ENCODE measurements at regions not wholly inside any gene's neighbourhood (a gene's known extent, or its start where the extent isn't known, plus 50 kb on each side); places are given as distances from the start of the nearest gene placed in this dataset.

GRCh38 chr4:86493460-86493859 is 100.7 kb upstream of the PTPN13 start:
- Histone ChIP-seq H3K36me3 (no peaks in the 10 kb centered on the region), H3K27me3 (no peaks in the 10 kb centered on the region), H3K9me3 (no peaks in the 10 kb centered on the region), H3K27ac (no peak overlapping the region), H3K4me1 (ENCODE audit: control insufficient read depth in 1 of 2, insufficient read depth in 1 of 2, low read depth in 1 of 2, low read length in 1 of 2) (peaks cover 6 to 8% of the 10 kb centered on the region in 2 experiments), H3K4me3 (ENCODE audit: low read depth in 1 of 2, low read length in 1 of 2) (no peak overlapping the region)
- TF ChIP-seq CTCF (IDR thresholded peaks at IDR 0.05) = no peak

- TF ChIP-seq CTCF (IDR thresholded peaks at IDR 0.05) = no peak
- H3K9me3 ChIP-seq = no peaks in the 10 kb centered on the region
- no peaks in the 10 kb centered on the region for H3K27me3 ChIP-seq
- no peak overlapping the region for H3K4me3 ChIP-seq (ENCODE audit: low read depth in 1 of 2, low read length in 1 of 2)
- H3K4me1 ChIP-seq (ENCODE audit: control insufficient read depth in 1 of 2, insufficient read depth in 1 of 2, low read depth in 1 of 2, low read length in 1 of 2) = peaks cover 6 to 8% of the 10 kb centered on the region in 2 experiments
- H3K27ac ChIP-seq = no peak overlapping the region
- no peaks in the 10 kb centered on the region for H3K36me3 ChIP-seq
Observed at GRCh38 chr4:86496094-86497080, 97.7 kb upstream of the PTPN13 start.

- Histone ChIP-seq H3K27ac (no peak overlapping the region), H3K4me1 (ENCODE audit: control insufficient read depth in 1 of 2, insufficient read depth in 1 of 2, low read depth in 1 of 2, low read length in 1 of 2) (peaks cover 6 to 8% of the 10 kb centered on the region in 2 experiments)
- no peak for TF ChIP-seq CTCF (IDR thresholded peaks at IDR 0.05)
Observed at GRCh38 chr4:86497131-86497530, 97.0 kb upstream of the PTPN13 start.

GRCh38 chr4:86497980-86498862 is 95.9 kb upstream of the PTPN13 start:
- no peak for TF ChIP-seq CTCF (IDR thresholded peaks at IDR 0.05)
- H3K27ac ChIP-seq = no peak overlapping the region
- no peaks in the 10 kb centered on the region for H3K9me3 ChIP-seq
- H3K27me3 ChIP-seq = no peaks in the 10 kb centered on the region
- peaks cover 6 to 8% of the 10 kb centered on the region in 2 experiments for H3K4me1 ChIP-seq (ENCODE audit: control insufficient read depth in 1 of 2, insufficient read depth in 1 of 2, low read depth in 1 of 2, low read length in 1 of 2)
- H3K36me3 ChIP-seq = no peaks in the 10 kb centered on the region
- no peak overlapping the region for H3K4me3 ChIP-seq (ENCODE audit: low read depth in 1 of 2, low read length in 1 of 2)

More at GRCh38 chr4:86497131-86497530, 97.0 kb upstream of the PTPN13 start:
- H3K9me3 ChIP-seq = no peaks in the 10 kb centered on the region
- no peak overlapping the region for H3K4me3 ChIP-seq (ENCODE audit: low read depth in 1 of 2, low read length in 1 of 2)
- no peaks in the 10 kb centered on the region for H3K27me3 ChIP-seq
- H3K36me3 ChIP-seq = no peaks in the 10 kb centered on the region

GRCh38 chr4:86498863-86499166 is 95.3 kb upstream of the PTPN13 start:
- no peaks in the 10 kb centered on the region for H3K9me3 ChIP-seq
- H3K4me1 ChIP-seq (ENCODE audit: control insufficient read depth in 1 of 2, insufficient read depth in 1 of 2, low read depth in 1 of 2, low read length in 1 of 2) = peaks cover 2% of the 10 kb centered on the region in 2 experiments
- no peaks in the 10 kb centered on the region for H3K27me3 ChIP-seq
- H3K36me3 ChIP-seq = no peaks in the 10 kb centered on the region
- no peak for TF ChIP-seq CTCF (IDR thresholded peaks at IDR 0.05)
- no peak overlapping the region for H3K27ac ChIP-seq
- H3K4me3 ChIP-seq (ENCODE audit: low read depth in 1 of 2, low read length in 1 of 2) = no peak overlapping the region
